Mucosa of gallbladder (tissue), 1 donor: ENCODE measurements at regions not wholly inside any gene's neighbourhood (a gene's known extent, or its start where the extent isn't known, plus 50 kb on each side); places are given as distances from the start of the nearest gene placed in this dataset.

Experiments used
- DNase-seq: peaks from one replicate; pipeline ENCODE4 v3.0.0-alpha.2; 2020; ENCODE audit warnings: low spot score
- donor health status: DM: no; HTN: no; CAD: no.

DNA sequence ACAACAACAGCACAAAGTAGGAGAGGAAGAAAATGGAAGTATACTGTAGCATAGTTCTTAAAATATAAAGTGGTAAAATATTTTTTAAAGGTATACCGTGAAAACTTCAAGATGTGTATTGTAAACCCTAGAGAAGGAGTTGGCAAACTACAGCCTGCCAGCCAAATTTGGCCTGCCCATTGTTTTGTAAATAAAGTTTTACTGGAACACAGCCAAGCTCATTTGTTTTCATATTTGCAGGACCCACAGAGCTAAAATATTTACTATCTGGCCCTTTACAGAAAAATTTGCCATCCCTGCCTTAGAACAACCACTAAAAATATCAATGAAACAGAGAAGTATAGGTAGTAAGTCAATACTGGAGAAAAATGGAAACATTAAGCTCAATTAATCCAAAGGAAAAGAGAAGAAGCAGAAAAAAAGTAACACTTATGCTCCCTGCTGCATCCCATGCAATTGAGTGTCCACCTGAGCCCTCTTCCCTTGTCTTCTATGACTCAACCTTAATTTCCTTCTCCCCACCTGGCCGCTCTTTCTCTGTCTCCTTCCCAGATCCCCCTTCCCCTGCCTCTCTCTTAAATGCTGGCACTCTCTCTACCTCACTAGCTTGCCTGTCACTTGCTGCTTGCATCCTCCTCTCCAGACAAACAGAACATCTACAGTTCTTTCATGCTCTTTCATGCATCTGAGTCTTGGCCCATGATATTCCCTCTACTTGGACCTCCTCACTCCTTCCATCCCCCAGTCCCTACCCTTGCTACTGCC, 50.6 kb upstream of the FER start:
- no peak for DNase-seq

DNA sequence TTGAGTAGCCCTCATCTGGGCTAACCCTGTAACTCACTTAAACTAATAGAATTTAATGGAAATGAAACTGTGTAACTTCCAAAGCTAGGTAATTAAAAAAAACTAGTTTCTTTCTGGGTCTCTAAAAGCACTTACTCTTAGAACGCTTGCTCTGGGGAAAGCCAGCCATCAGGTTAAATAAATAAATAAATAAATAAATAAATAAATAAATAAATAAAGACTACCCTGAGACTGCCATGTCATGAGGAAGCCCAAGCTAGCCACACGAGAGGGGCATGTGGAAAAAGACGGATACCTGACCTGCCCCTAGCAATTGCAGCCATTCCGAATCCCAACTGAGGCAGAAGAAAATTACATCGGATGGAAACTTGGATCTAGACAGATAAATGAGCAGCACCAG, 51.3 kb upstream of the FER start:
- no peak for DNase-seq

DNA sequence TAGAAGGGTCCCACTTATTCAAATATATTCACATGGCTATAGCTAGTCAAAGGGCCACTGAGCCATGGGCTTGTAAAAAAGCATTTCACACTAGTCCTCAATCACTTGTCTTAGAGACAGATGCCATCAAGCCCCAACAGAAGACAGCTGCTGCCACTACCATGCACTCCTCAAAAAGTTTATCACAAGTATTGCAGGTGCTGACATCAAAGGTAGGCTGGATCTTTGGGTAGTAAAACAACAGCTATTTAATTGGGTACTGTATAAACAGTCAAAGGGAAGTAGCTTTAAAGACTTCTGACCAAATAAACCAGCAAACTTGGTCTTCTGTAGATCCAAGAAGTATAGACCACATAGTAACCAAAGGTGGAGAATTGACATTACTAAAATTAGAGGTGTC, 59.2 kb upstream of the FER start:
- DNase-seq, result no peak

DNA sequence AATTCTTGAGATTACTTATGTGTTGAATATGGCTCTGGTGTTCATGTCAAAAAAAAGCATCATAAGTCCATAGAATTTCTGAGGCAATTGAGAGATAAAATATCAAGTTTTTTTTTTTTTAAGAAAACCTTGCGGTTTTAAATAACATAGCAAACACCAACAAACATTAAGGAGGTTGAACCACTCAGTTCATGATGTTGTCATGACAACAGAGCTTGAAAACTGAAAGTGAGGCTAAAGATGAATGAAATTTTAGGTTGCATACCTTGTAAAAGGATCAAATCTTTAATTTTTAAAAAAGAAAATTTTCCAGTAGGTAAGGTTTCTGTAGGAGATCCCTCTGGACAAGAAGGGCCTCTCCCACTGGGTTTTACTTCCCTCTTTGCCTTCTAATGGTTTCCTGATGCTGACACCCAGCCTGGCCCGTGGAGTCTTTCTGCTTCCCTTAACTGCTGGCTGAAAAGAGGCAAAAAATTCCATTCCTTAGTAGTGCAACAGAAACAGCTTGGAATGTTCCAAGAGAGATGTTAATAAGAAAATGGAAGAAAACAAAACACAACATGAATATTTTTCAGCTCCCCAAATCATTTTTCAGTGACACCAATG, 60.0 kb upstream of the FER start:
- no peak for DNase-seq

DNA sequence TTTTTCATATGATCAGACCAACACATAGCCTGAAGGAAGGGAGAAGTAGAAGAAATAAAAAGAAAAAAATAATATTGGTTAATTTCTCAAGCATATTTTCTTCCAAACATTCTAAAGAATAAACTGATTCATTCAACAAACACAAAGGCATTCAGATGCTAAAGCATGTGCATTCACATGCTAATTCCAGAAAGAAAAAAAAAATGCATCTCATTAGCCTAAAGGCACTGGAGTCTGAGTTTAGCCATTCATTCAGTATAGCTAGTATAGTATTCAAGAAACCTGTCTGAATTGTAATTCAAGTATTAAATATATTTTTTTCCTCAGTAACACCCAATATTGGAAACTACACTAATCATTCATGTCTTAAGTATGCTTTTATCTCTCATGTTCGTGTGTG, 61.0 kb upstream of the FER start:
- DNase-seq, result no peak

DNA sequence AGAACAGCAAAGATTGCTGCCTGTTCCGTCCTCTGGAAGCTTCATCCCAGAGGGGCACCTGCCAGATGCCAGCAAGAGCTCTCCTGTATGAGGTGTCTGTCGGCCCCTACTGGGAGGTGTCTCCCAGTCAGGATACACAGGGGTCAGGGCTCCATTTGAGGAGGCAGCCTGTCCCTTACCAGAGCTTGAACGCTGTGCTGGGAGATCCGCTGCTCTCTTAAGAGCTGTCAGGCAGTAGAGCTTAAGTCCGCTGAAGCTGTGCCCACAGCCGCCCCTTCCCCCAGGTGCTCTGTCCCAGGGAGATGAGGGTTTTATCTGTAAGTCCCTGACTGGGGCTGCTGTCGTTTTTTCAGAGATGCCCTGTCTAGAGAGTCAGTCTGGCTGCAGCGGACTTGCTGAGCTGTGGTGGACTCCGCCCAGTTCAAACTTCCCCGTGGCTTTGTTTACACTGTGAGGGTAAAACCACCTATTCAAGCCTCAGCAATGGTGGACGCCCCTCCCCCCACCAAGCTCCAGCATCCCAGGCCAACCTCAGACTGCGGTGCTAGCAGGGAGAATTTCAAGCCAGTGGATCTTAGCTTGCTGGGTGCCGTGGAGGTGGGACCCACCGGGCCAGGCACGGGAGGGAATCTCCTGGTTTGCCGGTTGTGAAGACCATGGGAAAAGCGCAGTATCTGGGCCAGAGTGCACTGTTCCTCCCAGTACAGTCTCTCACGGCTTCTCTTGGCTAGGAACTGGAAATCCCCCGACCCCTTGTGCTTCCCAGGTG, 62.1 kb upstream of the FER start:
- peak; percentile 44 for DNase-seq

DNA sequence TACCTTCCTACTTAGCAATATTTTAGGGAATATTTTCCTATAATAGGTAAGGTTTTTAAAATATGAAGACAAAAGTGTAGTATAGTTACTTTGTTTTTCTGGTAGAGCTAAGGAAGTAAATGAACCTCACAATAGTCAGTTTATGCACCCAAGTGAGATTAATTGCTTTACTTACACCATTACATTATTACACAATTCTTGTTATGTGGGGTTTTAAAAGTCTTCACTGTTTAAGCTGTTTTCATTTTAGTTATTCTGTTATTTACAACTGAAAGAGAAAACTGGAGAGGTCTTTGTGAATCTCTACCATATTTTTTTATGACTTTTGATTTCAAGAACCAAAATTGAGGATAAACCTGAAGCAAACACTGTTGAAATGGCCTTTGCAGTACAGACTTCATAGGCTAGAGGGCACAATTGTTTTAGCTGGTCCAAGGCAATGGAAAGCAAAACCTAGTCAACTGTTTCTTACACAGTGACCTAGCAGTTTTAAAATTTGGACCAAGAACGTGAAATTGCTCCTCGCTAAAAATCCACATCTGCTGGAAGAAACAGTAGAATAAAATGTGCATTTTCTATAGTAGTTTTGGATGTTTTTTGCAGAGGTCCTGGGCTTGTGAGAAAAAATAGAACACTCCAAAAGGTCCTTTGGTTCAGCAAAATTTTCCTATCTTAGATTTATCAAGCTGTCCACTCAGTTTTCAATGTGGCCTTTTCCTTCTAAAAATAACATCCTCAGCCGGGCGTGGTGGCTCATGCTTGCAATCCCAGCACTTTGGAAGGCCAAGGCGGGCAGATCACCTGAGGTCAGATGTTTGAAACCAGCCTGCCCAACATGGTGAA, 66.4 kb upstream of the FER start:
- DNase-seq, result peak; percentile 50

DNA sequence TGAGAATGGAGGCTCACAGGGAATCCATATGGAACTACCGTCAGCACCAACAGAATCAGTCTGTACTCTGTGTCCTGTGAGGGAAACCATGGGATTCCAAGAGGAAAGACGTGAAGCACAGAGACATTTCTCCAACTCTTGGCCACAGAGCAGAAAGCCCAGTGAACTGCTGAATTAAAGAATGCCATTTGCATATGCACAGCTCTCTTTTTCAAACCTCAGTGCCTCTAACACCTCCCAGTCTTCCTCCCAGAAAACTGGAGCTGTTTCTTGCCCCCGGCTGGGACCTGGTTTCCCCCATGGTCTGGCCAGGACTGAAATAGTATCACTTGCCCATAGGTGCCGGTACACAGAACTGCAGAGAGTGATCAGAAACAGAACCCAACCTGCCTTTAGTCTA, 69.6 kb upstream of the FER start:
- no peak for DNase-seq

DNA sequence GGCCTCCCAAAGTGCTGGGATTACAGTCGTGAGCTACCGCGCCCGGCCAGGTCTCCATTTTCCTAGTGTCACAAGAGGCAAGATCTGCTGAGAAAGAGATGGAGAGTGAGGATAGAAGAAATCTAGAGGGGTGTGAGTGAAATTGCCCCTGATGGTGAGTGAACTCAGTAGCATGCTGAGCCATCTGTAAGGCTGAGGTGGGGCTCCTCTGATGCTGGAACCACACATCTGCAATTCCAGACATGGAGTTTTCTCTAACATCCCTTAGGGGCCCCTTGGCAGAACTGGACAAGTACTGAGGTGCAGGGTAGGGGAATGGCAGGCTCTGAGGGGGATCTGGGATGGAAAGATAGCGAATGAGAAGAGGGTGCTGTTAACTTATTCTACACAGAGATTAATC, 72.0 kb upstream of the FER start:
- DNase-seq, result no peak

DNA sequence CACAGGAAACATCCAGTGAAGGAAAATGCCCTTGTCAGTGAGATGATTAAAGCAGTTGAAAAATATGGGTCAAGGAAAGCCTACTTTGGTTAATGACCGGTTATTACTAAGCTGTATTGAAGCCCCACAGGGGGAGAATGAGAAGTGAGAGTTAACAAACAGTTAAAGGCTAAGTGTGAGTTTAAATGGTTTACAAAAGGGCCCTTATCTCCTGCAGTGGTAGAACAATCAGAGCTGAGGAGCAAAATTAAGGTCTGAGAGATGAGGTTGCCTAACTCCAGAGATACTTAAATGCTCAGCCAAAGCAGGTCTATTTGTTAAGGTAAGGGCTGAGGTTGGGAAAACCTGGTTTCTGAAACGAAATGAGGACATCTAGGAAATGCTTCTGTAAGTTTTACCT, 75.1 kb upstream of the FER start:
- no peak for DNase-seq

DNA sequence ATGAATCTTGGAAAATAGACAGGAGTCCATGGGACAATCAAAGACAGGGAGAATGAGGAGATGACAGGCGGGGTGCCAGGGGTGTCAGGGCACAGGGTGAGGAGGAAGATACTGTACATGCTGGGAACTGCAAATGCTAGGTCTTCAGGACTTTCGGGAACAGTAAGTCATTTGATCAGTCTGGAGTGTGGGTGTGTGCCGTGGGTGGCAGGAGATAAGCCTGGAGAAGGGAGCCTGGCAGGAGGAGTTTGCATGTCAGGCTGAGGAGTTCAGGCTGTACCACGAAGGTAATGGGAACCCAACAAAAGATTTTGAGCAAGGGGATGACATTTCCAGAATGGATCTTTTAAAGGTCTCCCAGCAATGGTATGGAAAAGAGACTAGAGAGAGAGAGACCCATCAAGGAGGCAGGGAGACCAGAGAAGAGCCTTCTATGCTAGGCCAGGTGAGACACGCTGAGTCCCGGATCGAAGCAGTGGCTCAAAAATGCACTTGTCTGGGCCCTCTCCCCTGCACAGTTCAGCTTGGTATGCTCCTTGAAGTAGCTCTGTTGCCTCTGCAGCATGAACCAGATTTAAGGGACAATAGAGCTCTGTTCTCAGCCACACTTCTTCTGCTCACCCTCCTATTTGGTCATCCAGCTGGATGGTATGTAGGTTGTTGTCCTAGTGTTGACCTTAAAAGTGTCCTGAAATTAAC, 77.0 kb upstream of the FER start:
- no peak for DNase-seq

DNA sequence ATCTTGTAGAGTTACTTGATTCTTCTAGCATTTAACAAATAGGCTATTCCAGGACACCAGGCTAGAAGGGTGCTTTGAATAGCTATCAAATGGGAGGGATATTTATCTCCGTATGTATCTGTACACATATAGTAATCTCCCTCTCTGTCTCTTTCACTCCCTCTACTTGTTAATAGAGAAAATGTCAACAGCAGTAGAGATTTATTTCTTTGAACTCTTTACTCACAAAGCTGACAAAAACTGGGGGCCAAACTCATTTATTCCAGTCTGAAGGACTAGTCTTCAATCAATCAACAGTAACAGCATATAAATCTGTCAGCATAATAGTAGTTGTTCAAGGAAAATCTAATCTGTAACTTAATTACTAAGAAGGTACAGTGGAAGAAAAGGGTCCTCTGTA, 78.2 kb upstream of the FER start:
- DNase-seq, result no peak

DNA sequence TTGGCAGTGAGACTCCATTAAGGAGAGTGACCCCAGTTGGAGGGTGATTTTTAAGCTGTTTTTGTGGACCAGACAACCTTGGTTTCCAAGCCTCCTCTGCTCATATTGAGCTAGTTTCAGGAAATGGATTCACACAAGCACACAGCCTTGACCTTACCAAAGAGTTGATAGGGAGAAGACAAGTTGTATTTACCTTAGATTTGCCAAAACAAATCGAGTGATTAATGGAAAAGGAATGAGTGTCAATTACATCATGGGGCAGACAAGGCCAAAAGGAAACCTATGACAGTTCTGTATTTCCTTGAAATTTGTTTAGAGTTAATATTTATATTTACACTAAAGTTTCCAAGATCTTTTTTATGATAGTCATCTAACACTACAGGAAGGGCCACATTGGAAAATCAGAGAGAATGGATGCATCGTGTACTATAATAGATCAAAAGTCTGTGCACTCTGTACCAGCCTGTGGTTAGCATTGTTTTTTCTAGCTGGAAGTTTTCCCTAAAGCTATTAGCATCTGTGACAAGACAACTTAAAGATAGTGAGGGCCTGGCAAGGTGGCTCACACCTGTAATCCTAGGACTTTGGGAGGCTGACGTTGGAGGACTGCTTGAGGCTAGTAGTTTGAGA, 86.0 kb upstream of the FER start:
- DNase-seq, result peak; percentile 32

DNA sequence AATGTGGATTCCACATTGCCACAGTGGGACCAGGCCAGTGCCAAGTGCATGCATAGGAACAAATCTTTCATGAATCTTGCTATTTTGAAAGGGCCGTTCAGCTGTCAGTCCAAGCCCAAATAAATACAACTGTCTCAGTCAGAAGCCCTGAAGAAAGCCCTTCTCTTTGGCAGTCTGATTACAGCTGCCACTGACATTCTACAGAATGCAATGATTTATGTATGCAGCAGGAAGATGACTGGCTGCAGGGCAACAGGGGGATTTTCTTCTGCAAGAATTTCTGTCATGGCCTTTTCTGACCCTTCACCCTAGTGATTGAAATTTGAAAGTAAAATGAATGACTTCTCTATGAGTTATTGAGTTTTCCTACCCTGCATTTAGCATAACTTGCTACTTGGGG, 86.7 kb upstream of the FER start:
- DNase-seq, result no peak

DNA sequence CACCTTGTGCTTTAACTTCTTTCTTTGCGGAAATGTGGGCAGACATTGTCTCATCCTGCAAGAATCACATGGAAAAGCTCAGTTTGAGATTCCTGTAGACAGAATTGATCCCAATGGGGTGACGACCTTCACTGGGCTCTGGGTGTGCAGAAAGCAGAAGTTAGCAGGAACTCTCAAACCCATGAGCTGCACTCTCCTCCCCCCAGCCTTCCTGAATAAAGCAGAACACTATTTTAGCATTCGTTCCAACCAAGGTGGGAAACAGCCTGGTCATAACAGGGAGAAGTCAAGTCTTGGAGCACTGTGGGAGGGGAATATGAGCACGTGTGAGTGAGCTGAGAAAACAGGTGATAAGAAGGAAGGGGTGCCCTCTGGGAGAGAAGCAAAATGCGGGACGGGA, 87.4 kb upstream of the FER start:
- no peak for DNase-seq

DNA sequence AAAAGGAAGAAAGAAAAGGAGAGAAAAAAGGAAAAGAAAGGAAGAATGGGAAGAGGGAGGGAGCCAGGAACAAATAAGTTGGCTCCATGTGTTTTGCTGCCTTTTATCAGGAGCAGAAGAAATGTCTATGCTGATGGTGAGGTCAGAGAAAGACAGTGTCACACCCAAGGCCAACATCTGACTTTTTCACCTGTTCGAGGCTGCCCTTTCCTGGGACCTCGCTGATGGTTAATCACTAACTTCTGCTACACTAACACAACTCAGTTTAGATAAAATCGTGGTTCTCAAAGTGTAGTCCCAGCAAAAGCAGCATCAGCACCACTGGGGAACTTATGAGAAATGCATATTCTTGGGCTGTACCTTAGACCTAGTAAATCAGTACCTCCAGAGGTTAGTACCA, 88.2 kb upstream of the FER start:
- DNase-seq, result no peak

DNA sequence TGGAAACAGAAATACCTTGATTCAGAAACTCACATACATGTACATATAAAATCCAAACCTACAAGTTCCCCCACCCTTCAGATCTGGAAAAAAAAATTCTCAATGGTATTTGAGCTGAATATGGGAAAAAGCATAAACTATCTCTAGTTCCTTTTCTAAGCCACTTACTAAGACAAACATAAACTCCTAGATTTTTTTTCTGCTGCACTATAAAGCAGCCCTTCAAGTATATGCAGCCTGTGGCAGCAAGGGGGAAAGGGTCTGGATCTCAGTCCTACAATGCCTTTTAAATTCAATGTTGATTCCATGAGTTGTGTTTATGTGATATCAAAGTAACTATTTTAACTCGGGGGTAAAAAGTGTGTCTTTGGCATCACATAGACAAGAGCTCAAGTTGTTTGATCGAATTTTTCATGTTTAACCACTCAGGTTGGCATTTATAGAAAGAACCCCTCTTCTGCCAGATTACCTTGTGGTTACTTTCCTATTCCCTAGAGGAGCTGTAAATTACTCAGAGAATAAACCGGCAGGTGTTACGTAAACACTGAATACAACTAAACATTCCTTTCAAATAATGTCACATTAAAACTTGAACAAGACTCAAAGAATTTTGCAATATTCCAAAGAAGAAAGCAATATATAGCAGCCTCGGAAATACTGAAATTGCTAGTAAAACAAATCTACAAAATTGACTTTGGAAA, 91.8 kb upstream of the FER start:
- no peak for DNase-seq

DNA sequence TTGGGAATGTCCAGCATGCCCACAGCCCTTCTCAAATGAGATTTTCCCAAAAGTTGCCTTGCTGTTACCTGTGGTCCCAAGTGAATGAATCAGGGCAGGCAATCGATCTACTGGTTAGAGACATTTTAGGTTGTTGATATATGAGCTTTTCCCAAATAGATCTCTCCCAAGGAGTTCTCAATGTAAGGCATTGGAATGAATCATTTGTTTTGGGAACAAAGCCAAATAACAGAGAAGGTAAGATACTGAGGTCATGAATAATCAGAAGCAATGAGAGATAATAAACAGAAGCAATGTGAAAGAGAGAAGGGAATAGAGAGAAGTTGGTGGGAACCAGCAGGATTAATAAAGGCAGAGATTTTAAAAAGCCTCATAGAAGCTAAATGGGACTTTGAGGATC, 93.6 kb upstream of the FER start:
- DNase-seq, result no peak

DNA sequence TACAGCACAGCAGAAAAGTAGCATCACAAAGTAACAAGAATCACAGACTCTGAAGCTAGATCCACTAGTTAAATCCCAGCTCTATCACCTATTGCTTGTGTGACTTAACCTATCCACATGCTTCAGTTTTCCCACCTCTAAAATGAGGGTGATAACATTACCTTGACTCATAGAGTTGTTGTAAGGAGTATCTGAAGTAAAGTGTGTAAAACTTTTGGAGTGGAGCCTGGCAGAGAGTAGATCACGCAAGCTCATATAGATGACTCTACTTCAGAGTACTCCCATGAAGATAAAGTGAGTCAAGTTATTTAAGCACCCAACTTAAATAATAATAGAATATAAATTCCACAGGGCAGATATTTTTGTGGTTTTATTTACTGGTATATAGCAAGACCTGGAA, 94.5 kb upstream of the FER start:
- DNase-seq, result no peak

DNA sequence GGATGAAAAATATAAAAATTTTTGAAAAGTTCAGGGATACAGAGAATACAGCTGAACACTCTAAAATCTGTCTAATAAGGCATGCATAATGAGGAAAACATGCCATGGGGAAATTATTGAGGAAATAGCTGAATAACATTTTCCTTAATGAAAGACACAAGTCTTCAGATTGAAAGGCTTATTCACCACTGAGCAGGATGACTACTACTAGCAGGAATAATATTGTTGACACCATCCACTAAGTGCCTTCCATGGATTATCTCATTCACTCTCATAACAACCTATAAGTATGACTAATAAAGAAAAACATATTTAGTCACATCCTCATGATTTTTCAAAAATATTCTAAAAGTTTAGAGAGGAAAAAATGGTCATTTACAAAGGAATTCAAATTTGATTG, 96.7 kb upstream of the FER start:
- no peak for DNase-seq

DNA sequence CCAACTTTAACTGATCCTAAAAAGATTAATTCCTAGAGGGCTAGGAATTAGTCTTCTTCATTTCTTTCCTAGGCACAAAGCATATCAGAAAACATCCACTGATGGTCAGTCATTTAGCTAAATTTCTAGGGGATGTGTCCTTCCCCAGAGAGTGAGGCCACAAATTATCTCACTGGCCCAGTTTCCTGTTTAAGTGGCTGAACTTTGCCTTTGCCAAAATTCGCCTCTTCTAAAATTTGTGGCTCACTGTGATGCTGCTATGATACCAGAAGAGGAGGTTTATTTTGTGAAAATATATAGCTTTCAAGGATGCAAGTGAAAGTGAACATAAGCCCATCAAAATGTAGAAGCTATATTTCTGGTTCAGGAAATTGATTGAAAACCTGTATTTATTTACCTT, 98.1 kb upstream of the FER start:
- no peak for DNase-seq
